B cell (primary cell): ENCODE measurements at regions not wholly inside any gene's neighbourhood (a gene's known extent, or its start where the extent isn't known, plus 50 kb on each side); places are given as distances from the start of the nearest gene placed in this dataset.

Experiments used
- ATAC-seq: fragments of 200-7000 bp; cut with Tn5 transposase; one replicate; pipeline ENCODE4 v1.10.0; 2021; ENCODE audit warnings: low read depth, mild to moderate bottlenecking, moderate number of reproducible peaks, moderate library complexity
- CTCF ChIA-PET: fragments of 350-600 bp; sonication (Branson Sonifier 250); formaldehyde crosslinking; loops from one replicate; lab custom pipeline; 2021; ENCODE audit warnings: antibody characterized with exemption, inconsistent platforms; lab: Charles Lee
- POLR2A ChIA-PET: fragments of 350-600 bp; sonication (Branson Sonifier 250); formaldehyde crosslinking; loops from one replicate; lab custom pipeline; 2021; ENCODE audit warnings: antibody characterized with exemption; lab: Charles Lee
- DNase-seq: peaks from one replicate; pipeline ENCODE4 v3.0.0; 2013
- H2AFZ ChIP-seq: 2 replicates; pipeline ENCODE4 v1.6.1; 2012; ENCODE audit warnings: mild to moderate bottlenecking, low read depth, low read length; ENCODE audit not compliant: insufficient read depth, poor library complexity, severe bottlenecking
- H3K27ac ChIP-seq, 2 donors: 1 replicate in 1 of 2; 2 replicates in 1 of 2; pipeline ENCODE4 v1.5.1; 2012 to 2013; ENCODE audit warnings: low read length in 2 of 2, mild to moderate bottlenecking in 2 of 2, moderate library complexity in 1 of 2
- H3K27me3 ChIP-seq, 4 experiments: fragments of 200-600 bp in 1 of 4; sonication (generic) in 1 of 4; replicated peaks in 1 of 4; 1 replicate in 2 of 4; 2 replicates in 2 of 4; pipeline versions ENCODE4 v1.6.1 to v1.7.0; 2013 to 2016; ENCODE audit warnings: low read length in 3 of 4, mild to moderate bottlenecking in 2 of 4, mixed read lengths in 1 of 4, moderate library complexity in 1 of 4; ENCODE audit not compliant: insufficient read depth in 4 of 4, control insufficient read depth in 3 of 4; ENCODE audit errors: control extremely low read depth in 1 of 4
- H3K36me3 ChIP-seq, 2 experiments: replicated peaks in 1 of 2; 1 replicate in 1 of 2; 2 replicates in 1 of 2; pipeline versions ENCODE4 v1.6.1 to v1.7.1; 2013; ENCODE audit warnings: low read length in 1 of 2; ENCODE audit not compliant: insufficient read depth in 2 of 2, control insufficient read depth in 1 of 2; ENCODE audit errors: control extremely low read depth in 1 of 2, extremely low read depth in 1 of 2
- H3K4me1 ChIP-seq, 2 donors: fragments of 200-600 bp in 1 of 2; sonication (generic) in 1 of 2; 1 replicate in 1 of 2; 2 replicates in 1 of 2; pipeline versions ENCODE4 v1.5.1 to v1.6.1; 2013 to 2017; ENCODE audit warnings: low read length in 2 of 2; ENCODE audit not compliant: control insufficient read depth in 2 of 2, insufficient read depth in 2 of 2
- H3K4me2 ChIP-seq: replicated peaks from 2 replicates; pipeline ENCODE3; 2012; ENCODE audit warnings: mild to moderate bottlenecking, low read depth, low read length; ENCODE audit not compliant: poor library complexity, severe bottlenecking
- H3K4me3 ChIP-seq, 5 experiments: fragments of 200-600 bp in 1 of 5; sonication (generic) in 1 of 5; 1 replicate in 3 of 5; 2 replicates in 2 of 5; pipeline versions ENCODE4 v1.5.1 to v1.7.0; 2011 to 2016; ENCODE audit warnings: low read length in 4 of 5, mild to moderate bottlenecking in 4 of 5, low read depth in 2 of 5, control low read depth in 1 of 5, moderate library complexity in 1 of 5; ENCODE audit not compliant: insufficient read depth in 1 of 5; ENCODE audit errors: control extremely low read depth in 1 of 5, extremely low read depth in 1 of 5
- H3K79me2 ChIP-seq: fragments of 200-600 bp; sonication (generic); one replicate; pipeline ENCODE4 v1.6.0; 2016; ENCODE audit warnings: low read length; ENCODE audit not compliant: control insufficient read depth, insufficient read depth
- H3K9ac ChIP-seq: fragments of 200-600 bp; sonication (generic); 2 replicates; pipeline ENCODE4 v1.6.1; 2017; ENCODE audit warnings: mild to moderate bottlenecking, low read length, moderate library complexity
- H3K9me3 ChIP-seq, 3 donors: one replicate each; pipeline versions ENCODE4 v1.6.1 to v1.7.1; 2013; ENCODE audit warnings: low read length in 2 of 3; ENCODE audit not compliant: control insufficient read depth in 2 of 3, insufficient read depth in 1 of 3; ENCODE audit errors: control extremely low read depth in 1 of 3
- H4K20me1 ChIP-seq: 2 replicates; pipeline ENCODE4 v1.6.0; 2012; ENCODE audit warnings: mild to moderate bottlenecking, low read length; ENCODE audit not compliant: insufficient read depth, control insufficient read depth, poor library complexity, severe bottlenecking
- H3K27ac Mint-ChIP-seq: one replicate; pipeline ENCODE4 v1.8.0; 2021; ENCODE audit warnings: mixed read lengths
- H3K27me3 Mint-ChIP-seq: one replicate; pipeline ENCODE4 v1.8.0; 2021; ENCODE audit warnings: mixed read lengths
- H3K4me1 Mint-ChIP-seq: one replicate; pipeline ENCODE4 v1.8.0; 2021; ENCODE audit warnings: mixed read lengths
- H3K4me3 Mint-ChIP-seq: one replicate; pipeline ENCODE4 v1.8.0; 2021; ENCODE audit warnings: mixed read lengths
- H3K9me3 Mint-ChIP-seq: one replicate; pipeline ENCODE4 v1.8.0; 2022; ENCODE audit warnings: mixed read lengths; ENCODE audit not compliant: insufficient read depth
- CTCF ChIP-seq: fragments of 200-600 bp; IDR thresholded peaks from one replicate; pipeline ENCODE4 v1.8.0; 2022; ENCODE audit warnings: antibody characterized with exemption, mild to moderate bottlenecking
- EZH2 ChIP-seq: IDR thresholded peaks from 2 replicates; pipeline ENCODE4 v1.6.1; 2012; ENCODE audit warnings: borderline replicate concordance, low read depth, mild to moderate bottlenecking, moderate library complexity, low read length; ENCODE audit not compliant: insufficient read depth, poor library complexity, severe bottlenecking
- WGBS: methylation state at CpG from one replicate; pipeline ENCODE4 v1.1.5; 2013; ENCODE audit warnings: missing lambda C conversion rate; ENCODE audit not compliant: insufficient coverage; 5-methylcytosine and 5-hydroxymethylcytosine counted together
- intact Hi-C: fragments of 100-400 bp; cut with micrococcal nuclease; formaldehyde crosslinking; loops from one replicate; pipeline ENCODE4 v1.10.0; 2022

DNA sequence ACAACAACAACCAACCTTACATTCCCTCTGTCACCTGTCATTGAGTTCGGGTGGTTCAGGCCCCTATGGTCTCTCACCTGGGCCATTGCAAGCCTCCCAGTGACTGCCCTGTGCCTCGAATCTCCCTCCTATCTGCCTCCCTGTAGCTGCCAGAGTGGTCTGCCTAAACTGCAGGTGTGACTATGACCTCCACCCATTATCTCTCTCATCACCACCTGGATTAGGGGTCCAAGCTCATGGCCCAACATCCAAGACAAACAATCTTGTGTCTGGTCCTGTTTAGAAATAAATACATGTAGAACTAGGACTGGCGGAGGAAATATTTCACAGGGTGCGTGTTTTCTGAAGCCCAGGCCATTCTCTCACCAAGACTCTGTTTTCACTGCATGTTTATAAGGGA lies 146.6 kb downstream of the HERPUD2 start:
- Histone ChIP-seq H3K4me1 (no peaks in the 10 kb centered on the region), H3K4me2 (no peak overlapping the region), H3K27me3 (peaks cover 0 to 2% (median 0%) of the 10 kb centered on the region in 4 experiments), H3K9ac (no peak overlapping the region), H3K9me3 (no peaks in the 10 kb centered on the region), H3K4me3 (no peak overlapping the region), H3K27ac (no peak overlapping the region), H4K20me1 (no peaks in the 10 kb centered on the region), H3K79me2 (no peaks in the 10 kb centered on the region), H3K36me3 (no peaks in the 10 kb centered on the region), H2AFZ (no peak overlapping the region)
- Mint-ChIP-seq H3K27me3 (peaks cover 25% of the 10 kb centered on the region), H3K4me3 (no peak overlapping the region), H3K9me3 (no peaks in the 10 kb centered on the region), H3K27ac (no peak overlapping the region), H3K4me1 (no peaks in the 10 kb centered on the region)
- ChIA-PET POLR2A (no interaction called here), CTCF (interaction anchor here (0.7 to 1.7 kb wide), 3 partner anchors 9 to 12 kb away, joined by 3 to 5 read pairs (median 3); no protein-coding TSS in a partner anchor)
- TF ChIP-seq CTCF (no peak), EZH2 (no peak)
- ATAC-seq: no peak
- no peak for DNase-seq
- WGBS: 100% methylated on average over 1 of the region's 4 CpGs
- intact Hi-C loops: no loop called here

DNA sequence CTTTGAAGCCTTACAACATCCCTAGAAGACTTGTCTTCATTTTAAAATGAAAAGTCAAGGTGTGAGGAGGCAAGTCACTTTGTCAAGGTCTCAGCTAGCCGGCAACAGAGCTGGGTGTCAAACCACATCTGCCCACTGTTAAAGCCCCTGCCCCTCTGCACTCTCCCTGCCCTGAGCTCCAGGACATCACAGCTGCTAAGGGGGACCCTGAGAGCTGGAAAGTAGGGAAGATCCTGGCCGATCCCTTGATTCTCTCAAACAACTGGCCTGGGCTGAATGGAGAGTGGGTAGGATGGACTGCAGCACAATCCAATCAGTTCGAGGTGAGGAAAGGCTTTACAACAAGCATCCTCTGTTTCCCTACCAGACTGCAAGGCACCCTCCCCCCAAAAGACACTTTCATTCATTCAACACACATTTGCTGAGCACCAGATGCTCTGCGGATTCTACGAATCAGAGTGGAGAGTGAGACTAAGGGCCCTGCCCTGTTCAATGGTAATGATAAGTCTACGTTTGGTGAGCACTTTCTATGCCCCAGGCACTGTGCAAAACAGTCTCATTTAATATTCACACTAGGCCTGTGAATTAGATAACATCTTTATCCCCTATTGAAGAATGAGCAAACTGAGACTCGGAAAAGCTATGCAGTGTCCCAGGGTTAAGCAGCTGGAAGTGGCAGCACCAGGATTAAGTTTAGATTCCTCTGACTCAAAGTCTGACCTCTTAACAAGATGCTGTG lies 148.1 kb downstream of the HERPUD2 start:
- H3K4me3 Mint-ChIP-seq: no peak overlapping the region
- ChIA-PET POLR2A (no interaction called here), CTCF (interaction anchor here (1.7 kb wide), 1 partner anchor 11 kb away, joined by 5 read pairs; no protein-coding TSS in a partner anchor)
- ATAC-seq: no peak
- peaks cover 0 to 3% (median 0%) of the 10 kb centered on the region in 4 experiments for H3K27me3 ChIP-seq
- H3K9me3 ChIP-seq: no peaks in the 10 kb centered on the region
- H3K9ac ChIP-seq: no peak overlapping the region
- no peaks in the 10 kb centered on the region for H4K20me1 ChIP-seq
- H3K4me1 Mint-ChIP-seq: no peaks in the 10 kb centered on the region
- no peak overlapping the region for H3K4me2 ChIP-seq
- no peaks in the 10 kb centered on the region for H3K79me2 ChIP-seq
- no peaks in the 10 kb centered on the region for H3K9me3 Mint-ChIP-seq
- H3K27ac ChIP-seq: no peak overlapping the region
- H3K36me3 ChIP-seq: no peaks in the 10 kb centered on the region
- H3K27ac Mint-ChIP-seq: no peak overlapping the region
- WGBS: 96% methylated on average over 4 of the region's 7 CpGs
- no peak for TF ChIP-seq EZH2
- no peak for TF ChIP-seq CTCF
- H3K27me3 Mint-ChIP-seq: peaks cover 18% of the 10 kb centered on the region
- intact Hi-C loops: no loop called here
- no peaks in the 10 kb centered on the region for H3K4me1 ChIP-seq
- H3K4me3 ChIP-seq: no peak overlapping the region
- no peak overlapping the region for H2AFZ ChIP-seq
- DNase-seq: no peak
